ENCODE measurements at regions not wholly inside any gene's neighbourhood (a gene's known extent, or its start where the extent isn't known, plus 50 kb on each side); places are given as distances from the start of the nearest gene placed in this dataset.

GRCh38 chr1:54480525-54480848, 67.5 kb upstream of the ACOT11 start:
- no peak overlapping the region for H3K4me3 ChIP-seq (ENCODE audit: low read length)
- TF ChIP-seq CTCF (conservative IDR thresholded peaks at IDR 0.05; ENCODE audit: low read depth, low read length) = no peak
- DNase-seq (ENCODE audit: low read depth) = no peak

GRCh38 chr1:54479841-54480524, 68.0 kb upstream of the ACOT11 start:
- TF ChIP-seq CTCF (conservative IDR thresholded peaks at IDR 0.05; ENCODE audit: low read depth, low read length) = no peak
- DNase-seq (ENCODE audit: low read depth) = no peak
- no peak overlapping the region for H3K4me3 ChIP-seq (ENCODE audit: low read length)

- DNase-seq (ENCODE audit: low read depth) = no peak
- no peak overlapping the region for H3K4me3 ChIP-seq (ENCODE audit: low read length)
- no peak for TF ChIP-seq CTCF (conservative IDR thresholded peaks at IDR 0.05; ENCODE audit: low read depth, low read length)
These were observed 68.8 kb upstream of the ACOT11 start for GRCh38 chr1:54479251-54479650.

GRCh38 chr1:54477153-54477561, 70.9 kb upstream of the ACOT11 start:
- no peak for TF ChIP-seq CTCF (conservative IDR thresholded peaks at IDR 0.05; ENCODE audit: low read depth, low read length)
- no peak for DNase-seq (ENCODE audit: low read depth)
- no peak overlapping the region for H3K4me3 ChIP-seq (ENCODE audit: low read length)

- no peak for TF ChIP-seq CTCF (conservative IDR thresholded peaks at IDR 0.05; ENCODE audit: low read depth, low read length)
- H3K4me3 ChIP-seq (ENCODE audit: low read length) = no peak overlapping the region
- no peak for DNase-seq (ENCODE audit: low read depth)
These were observed 70.4 kb upstream of the SSBP3 start for GRCh38 chr1:54476530-54477109.

GRCh38 chr1:54475946-54476516, 69.8 kb upstream of the SSBP3 start:
- H3K4me3 ChIP-seq (ENCODE audit: low read length) = no peak overlapping the region
- DNase-seq (ENCODE audit: low read depth) = no peak
- no peak for TF ChIP-seq CTCF (conservative IDR thresholded peaks at IDR 0.05; ENCODE audit: low read depth, low read length)

- H3K4me3 ChIP-seq (ENCODE audit: low read length) = peak overlapping the region; percentile 25
- DNase-seq (ENCODE audit: low read depth) = no peak
- no peak for TF ChIP-seq CTCF (conservative IDR thresholded peaks at IDR 0.05; ENCODE audit: low read depth, low read length)
These were observed 69.2 kb upstream of the SSBP3 start for GRCh38 chr1:54475357-54475881.
